SIG-M5 (cell line): ENCODE measurements at regions not wholly inside any gene's neighbourhood (a gene's known extent, or its start where the extent isn't known, plus 50 kb on each side); places are given as distances from the start of the nearest gene placed in this dataset.

Source experiments
- DNase-seq: peaks from one replicate; lab custom pipeline; 2025; lab: John Stamatoyannopoulos, UW

DNA sequence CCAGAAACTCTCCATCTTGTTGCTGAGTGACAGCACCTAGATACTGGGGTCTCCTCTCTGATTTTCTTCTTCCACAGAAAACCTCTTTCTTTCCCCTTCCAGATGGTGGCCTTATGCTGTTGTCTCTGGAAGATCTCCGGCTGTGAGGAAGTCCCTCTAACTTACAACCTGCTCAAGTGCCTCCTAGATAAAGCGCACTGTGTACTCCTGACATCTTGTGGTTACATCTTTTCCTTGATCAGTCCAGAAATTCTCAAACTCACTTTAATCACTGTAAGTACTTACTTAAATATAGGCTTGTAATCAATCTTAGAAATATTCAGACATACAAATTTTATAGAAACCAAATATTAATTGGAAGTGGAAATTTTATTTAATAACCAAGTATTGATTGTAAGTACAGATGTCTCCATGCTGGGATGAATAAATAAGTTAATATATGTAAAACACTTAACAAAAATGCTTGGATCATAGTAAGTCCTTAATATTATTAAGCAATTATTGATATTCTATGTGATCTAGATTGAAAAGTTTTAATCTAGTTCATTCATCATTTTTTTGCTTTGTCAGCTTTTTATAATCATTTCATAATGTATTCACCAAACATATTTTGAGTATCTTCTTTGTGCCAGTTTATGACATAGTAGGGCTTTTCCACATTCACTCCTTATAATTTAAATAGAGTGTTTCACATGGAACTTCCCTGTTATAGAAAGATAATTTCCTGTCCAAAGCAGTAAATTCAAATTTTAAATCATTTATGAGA, 1381.4 kb upstream of the CDH6 start:
- no peak for DNase-seq

DNA sequence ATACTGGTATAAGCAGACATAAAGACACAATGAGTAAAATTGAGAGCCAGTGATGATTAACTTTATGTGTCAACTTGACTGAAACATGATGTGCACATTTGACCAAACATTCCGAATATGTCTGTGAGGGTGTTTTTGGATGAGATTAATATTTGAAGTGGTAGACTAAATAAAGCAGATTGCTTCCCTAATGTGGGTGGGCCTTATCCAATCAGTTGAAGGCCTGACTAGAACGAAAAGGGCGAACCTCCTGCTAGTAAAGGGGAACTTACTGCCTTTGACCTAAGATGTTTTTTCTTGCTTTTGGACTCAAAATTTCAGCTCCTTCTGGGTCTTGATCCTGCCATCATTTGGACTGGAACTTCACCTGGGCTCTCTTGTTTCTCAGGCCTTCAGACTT, 1387.7 kb upstream of the CDH6 start:
- no peak for DNase-seq

DNA sequence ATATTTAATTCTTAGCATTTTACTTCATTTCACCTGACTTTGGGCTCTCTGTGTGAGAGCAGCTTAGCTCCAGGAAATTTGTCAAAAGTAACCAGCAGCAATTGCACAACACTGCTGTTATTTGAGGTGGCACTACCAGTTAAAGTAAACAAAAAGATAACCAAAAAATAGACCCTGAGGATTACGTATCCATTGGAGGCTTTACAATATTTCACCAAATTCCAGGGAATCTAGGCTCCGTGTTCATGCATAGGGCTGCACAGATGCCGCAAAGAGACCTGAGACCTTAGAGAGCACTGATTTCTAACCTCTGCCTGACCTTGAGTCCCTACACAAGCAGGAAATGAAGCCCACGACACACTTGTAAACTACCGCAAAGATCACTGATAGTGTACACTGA, 1392.7 kb upstream of the CDH6 start:
- no peak for DNase-seq

DNA sequence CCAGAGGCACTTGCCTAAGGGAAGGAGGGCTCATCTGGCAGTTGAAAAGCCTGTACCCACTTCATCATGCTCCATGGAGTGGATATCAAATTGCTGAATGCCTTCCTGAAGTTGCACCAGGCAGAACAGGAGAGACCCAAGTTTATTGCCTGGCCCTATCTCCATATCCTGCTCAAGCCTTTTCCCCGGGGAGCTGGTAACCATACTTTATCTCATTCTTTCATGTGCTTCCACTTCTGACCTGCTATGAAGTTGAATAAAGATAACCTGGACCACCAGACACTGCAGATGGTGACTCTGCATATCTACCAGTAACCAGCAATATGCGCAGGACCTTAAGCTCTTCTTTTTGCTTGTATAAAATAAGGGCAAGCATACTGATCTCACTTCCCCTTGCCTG, 1397.5 kb upstream of the CDH6 start:
- no peak for DNase-seq

DNA sequence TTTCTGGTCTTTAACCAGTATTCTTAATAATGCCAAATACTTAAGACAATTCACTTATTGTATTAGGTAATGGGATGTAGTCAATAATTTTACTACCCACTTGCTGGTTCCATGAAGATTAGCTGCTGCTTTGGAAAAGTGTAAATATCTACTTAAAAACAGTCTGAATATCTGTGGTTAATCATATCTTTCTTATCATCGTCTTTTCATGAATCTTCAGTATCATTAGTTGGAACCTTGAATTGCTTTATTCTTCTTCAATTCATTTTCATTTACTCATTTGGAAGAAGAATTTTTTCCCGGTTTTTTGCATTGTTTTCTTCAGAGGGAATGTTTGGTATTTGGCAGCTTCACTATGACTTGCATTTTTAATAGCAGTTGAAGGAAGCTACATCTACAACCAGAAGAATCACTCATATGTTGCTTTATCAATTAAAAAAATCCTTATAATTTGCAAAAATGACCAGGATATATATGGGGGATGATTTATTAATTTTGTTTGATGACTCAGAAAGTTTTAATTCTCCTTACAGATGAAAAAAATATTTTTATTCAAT, 1398.3 kb upstream of the CDH6 start:
- no peak for DNase-seq

DNA sequence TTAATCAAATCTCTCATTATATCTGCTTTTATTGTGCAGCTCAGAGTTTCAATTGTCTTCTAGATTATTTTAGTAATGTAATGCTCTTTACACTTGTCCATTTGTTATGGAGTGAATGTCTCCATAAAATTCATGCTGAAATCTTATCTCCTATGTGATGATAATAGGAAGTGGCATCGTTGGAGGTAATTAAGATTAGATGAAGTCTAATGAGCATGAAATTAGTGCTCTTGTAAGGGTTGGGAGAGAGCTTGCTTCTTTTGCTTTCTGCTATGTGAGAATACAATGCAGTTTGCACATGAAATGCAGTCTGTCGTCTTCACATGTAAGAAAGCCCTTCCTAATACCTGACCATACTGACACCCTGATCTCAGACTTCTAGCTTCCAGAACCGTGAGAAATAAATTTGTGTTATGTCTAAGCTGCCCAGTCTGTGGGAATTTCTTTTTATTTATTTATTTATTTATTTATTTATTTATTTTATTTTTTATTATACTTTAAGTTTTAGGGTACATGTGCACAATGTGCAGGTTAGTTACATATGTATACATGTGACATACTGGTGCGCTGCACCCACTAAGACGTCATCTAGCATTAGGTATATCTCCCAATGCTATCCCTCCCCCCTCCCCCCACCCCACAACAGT, 1399.2 kb upstream of the CDH6 start:
- DNase-seq = no peak

DNA sequence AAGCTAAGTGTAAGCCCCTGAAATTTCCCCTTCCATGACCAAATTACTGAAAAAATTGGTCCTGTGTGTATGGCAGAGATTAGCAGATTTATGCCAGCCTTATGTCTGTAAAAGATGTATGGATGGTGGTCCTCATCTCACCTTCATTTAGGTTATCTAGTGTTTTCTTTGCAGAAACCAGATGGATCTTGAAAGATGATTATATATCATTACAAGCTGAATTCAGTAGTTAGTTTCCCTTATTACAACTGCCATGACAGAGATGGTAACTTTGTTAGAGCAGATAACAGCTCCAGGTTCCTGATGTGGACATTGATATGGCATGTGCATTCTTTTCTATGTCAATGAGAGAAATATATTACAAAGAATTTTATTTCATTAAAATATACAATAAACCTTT, 1403.2 kb upstream of the CDH6 start:
- DNase-seq = no peak

DNA sequence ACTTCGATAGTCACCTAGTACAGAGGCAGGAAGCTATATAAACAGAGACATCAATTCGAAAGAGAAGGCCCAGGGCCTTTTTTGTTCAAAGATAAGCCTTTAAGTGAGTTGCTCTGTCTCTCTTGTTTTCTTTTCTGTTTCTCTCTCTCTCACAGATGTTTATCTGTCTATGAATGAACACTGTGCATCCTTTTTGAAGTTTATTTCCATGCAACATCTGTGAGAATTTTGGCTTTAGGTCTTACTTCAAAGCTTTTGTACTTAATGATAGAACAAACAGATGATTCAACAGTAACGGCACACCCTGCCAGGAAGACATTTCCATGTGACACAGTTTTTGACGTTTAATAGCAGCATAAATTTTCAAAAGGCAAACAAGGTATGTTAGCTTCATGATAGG, 1413.1 kb upstream of the CDH6 start:
- no peak for DNase-seq

DNA sequence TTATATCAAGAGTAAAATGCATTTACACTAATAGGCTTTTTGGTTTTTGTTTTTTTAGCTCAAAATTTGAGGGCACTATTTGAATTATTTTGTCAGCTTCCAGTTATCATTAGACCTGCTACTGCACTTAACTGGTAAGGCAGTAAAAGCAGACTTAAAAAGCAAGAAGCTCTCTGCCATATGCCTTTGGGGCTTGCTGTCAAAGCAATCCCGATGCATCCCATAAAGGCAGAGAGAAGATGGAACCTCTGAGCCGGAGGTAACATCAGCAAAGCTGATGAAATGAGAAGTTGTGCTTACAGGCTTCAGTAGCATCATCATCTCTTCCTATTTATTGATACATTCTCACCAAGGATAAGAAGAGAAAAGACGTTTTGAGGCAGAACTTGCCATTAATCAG, 1414.3 kb upstream of the CDH6 start:
- no peak for DNase-seq

DNA sequence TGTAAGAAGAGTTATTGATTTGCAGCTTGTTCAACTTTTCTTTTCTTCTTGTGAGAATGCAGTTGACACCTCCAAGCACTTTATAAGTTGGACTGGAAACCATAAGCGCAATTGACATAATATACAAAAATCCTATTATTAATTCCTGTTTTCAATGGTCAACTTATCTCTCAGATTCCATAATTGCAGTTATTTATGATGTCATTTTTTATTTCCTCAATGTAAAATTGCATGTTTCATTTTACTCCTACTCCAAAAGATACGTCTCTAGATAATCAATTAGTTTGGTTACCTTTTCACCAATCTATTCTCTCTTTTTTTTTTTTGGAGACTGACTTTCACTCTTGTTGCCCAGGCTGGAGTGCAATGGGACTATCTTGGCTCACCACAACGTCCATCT, 1416.1 kb upstream of the CDH6 start:
- no peak for DNase-seq

DNA sequence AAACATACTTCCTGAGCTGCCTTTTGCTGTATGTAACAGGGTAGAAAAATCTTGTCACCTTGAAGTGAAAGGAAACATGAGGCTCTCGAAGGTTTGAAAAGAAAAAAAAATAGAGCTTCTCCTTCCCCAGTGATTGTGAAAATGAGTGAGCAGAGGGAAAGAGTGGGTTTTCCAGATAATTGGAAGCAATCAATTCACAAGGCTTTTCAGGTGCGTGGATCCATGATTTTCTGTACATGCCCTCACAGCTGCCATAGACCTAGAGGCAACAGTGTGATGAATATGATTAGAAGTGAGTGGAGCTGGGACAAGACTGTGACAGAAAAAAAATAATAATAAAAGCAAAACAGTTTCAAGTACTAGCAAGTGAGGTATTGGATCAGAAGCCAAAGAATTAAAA, 1422.5 kb upstream of the CDH6 start:
- no peak for DNase-seq

DNA sequence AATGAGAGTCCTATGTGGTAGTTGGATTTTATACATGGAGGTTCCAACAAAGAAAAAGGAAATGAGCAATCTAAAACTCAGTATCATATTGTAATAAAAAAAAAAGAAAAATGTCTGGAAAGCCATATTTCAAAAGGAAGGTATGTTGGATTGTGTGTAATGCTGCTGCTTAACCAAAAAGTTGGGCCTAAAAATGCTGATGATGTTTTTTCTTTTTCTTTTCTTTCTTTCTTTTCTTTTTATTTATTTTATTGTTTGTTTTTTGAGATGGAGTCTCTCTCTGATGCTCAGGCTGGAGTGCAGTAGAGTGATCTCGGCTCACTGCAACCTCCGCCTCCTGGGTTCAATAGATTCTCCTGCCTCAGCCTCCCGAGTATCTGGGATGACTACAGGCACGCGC, 1424.0 kb upstream of the CDH6 start:
- no peak for DNase-seq

DNA sequence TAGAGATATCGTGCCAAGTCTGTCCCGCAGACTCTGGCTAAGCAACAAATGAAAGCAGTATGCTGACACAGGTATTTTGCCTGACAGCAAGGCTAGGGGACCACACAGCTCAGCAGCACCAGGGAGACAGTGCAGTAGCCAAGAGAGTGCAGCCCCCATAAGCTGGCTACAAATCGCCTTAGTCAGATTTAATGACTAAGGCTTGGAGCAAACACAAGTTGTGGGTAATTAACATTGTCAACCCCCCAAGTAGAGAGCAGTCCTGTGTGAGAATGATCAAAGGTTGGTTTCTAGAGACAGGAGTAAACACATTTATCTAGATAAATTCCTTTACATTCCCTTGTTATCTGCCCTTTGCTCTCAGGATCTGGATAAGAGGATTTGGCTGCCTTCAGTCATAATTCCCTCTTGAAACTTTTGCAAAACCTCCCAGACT, 1434.5 kb upstream of the CDH6 start:
- no peak for DNase-seq

DNA sequence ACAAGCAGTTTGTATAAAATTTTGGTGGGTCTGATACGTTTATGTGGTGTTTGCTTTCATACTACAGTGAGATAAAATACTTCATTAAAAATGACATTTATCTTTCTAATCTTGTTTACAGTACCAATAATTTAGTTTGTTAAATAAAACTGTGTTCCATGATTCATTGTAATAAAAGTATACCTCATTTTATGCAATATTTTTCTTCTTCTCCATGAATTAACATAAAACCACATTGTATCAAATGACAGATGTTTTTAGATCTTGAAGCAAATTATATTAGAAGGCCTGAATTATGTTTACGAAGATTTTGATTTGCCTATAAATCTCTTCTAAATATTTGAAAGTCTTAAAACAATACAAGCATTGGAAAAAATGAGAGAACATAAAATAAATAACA, 1443.0 kb upstream of the CDH6 start:
- no peak for DNase-seq

DNA sequence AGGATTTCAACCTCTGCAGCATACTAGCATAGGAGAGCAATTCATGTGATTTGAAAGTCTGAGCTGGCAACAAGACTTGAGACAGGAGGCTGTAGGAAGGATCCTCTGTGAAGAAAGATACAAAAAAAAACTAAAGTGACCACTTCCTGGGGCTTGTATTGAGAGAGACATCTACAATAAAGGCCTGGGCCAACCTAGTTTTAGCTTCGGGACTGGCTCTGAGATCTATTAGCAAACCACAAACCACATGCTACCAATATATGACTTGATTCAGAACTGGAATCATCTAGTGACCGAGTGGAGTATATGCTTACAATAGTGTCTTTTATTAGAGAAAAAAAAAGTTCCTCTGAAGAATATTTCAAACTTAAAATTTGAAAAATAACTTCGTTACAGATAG, 1448.9 kb upstream of the CDH6 start:
- no peak for DNase-seq

DNA sequence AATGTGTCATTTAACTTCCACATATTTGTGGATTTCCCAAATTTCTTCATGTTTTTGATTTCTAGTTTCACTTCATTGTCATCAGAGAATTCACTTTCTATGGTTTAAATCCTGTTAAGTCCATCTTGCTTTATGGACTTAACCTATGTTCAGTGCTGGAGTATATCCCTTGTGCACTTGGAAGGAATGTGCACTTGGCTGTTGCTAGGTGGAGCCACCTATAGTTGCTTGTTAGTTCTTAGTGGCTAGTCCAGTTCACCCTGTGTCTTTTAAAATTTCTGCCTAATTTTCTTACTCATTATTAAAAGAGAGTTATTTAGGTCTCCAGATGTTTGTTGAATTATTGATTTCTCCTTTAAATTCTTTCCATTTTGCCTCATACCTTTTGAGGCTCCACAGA, 1472.5 kb upstream of the CDH6 start:
- no peak for DNase-seq

DNA sequence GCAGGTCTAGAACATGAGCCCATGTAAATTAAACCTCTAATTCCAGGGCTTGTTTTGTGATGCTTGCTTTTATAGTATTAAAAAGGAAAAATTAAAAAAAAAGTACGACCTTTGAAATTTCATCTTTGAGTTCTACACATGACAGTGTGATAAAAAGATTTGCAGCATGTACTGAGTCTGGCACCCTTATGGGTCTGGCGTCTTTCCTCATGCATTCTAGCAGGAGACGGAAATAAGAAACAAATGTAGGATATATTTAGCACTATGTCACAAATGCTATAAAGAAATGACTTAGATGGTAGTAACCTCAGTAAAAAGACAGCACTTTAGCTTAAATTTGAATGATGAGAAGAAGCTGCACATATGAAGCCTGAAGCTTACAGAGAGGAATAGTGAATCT, 1474.3 kb upstream of the CDH6 start:
- DNase-seq = no peak

DNA sequence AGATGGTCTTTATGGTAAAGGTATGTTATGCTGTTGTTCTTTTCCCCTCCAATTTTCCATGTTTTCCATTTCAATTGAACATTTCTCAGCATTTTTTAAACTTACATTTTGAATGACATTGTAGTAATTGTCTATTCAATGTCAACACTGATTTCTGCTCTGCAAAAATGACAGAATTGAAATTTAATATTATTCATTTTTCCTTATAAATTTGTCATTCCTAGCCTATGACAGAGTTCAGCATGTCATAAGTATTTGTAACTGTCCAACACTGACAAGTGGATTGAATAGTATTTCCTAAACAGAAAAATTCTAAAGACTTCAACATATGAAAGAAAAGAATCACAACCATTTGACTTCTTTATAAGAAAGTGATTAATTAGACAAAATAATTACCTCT, 1478.3 kb upstream of the CDH6 start:
- DNase-seq = no peak

DNA sequence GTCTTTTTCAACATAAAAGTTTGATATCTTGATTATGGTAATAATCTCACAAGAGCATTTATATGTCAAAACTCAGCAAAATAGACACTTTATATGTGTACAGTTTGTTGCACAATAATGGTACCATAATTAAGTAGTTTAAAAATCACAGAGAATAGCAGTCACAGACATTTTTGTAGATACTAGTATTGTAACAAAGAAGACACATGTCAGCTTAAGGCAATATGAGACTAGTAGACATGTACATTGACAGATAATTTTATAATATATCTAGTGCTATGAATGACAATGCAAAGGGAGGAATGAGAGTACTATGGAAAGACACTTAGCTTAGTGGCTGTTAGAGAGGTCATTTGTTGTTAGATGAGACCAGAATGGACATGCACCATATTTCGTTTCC, 1490.6 kb upstream of the CDH6 start:
- DNase-seq = no peak

DNA sequence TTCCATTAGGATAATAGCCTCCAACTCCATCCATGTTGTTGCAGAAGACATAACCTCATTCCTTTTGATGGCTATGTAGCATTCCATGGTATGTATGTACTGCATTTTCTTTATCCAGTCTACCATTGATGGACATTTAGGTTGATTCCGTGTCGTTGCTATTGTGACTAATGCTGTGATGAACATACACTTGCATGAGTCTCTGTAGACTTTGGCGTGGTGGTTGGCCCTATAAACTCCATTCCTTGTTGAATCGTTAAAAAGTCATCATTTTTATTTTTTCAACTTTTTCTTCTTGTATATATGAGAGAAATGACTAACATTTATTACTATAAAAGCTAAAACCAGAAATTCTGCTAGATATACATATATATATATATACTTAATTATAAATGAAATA, 1491.9 kb upstream of the CDH6 start:
- DNase-seq = no peak

DNA sequence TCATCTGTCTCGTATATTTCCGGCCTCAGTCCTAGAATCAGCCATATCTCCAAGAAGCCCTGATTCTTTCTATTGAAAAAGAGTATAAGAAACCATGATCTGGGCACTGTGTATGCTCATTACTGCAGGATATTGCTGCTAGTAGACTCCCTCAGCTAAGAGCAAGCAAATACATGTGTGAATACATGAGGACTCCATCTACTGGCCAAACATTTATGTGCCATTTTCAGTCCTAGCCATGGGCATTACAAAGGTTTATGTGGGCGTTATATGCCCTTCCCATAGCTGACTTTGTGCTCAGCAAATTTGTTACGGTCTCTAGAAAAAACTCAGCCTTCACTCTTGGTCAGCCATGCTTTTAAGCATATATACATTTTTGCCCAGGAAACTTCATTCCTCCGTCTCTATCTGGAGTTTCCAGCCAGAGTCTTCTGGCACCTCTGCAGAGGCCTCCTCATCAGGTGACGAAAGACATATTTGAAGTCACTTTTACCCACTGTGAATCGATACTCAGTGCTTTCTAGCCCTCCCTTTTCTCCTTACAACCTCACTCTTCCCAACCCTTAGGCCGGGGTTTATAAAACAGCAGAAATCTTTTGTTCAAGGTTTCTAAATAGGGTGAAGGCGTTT, 1495.6 kb upstream of the CDH6 start:
- DNase-seq = no peak

DNA sequence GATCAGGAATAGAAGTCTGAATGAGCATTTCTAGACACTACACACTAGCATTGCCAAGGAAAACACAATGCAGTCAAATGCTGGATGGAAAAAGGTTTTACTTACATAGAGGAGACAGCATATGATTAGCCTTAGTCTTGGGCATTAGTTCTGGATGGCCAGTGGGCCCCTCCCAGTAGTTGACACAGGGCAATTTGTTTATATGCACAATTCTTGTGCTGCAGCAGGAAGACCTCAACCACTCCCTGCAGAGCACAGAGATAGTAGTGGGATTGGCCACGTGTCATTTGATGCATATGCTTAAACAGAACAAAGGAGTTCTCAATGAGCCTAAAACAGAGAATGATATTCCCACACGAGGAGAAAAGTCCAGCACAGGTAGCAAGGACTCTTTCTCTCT, 1496.2 kb upstream of the CDH6 start:
- DNase-seq = no peak

DNA sequence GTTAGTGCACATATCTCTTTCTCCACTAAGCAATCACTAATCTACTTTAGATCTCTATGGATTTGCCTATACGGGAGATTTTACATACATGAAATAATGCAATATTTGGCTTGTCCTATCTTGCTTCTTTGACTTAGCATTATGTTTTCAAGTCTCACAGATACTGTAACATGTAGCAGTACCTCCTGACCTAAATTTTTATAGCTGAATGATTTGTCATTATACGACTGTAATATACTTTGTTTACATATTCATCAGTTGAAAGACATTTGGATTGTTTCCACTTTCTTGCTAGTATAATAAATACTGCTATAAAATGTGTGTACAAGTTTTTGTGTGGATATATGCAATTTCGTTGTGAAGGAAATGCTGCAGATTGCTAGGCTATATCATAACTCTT, 1520.8 kb upstream of the CDH6 start:
- no peak for DNase-seq
